Nephron progenitor cell (in vitro differentiated cells): ENCODE measurements at regions not wholly inside any gene's neighbourhood (a gene's known extent, or its start where the extent isn't known, plus 50 kb on each side); places are given as distances from the start of the nearest gene placed in this dataset.

ENCODE experiments used
- DNase-seq: peaks from one replicate; pipeline ENCODE4 v3.0.0; 2021
- H3K27ac Mint-ChIP-seq: 2 replicates; pipeline ENCODE4 v1.8.0; 2021; ENCODE audit warnings: mild to moderate bottlenecking, moderate library complexity, mixed read lengths
- H3K27me3 Mint-ChIP-seq: 2 replicates; pipeline ENCODE4 v1.8.0; 2021; ENCODE audit warnings: mild to moderate bottlenecking, low read depth, mixed read lengths; ENCODE audit not compliant: poor library complexity
- H3K36me3 Mint-ChIP-seq: 2 replicates; pipeline ENCODE4 v1.8.0; 2021; ENCODE audit warnings: low read depth, mixed read lengths
- H3K4me1 Mint-ChIP-seq: 2 replicates; pipeline ENCODE4 v1.8.0; 2021; ENCODE audit warnings: mixed read lengths
- H3K4me3 Mint-ChIP-seq: 2 replicates; pipeline ENCODE4 v1.8.0; 2021; ENCODE audit warnings: mild to moderate bottlenecking, moderate library complexity, mixed read lengths
- H3K9me3 Mint-ChIP-seq: 2 replicates; pipeline ENCODE4 v1.8.0; 2021; ENCODE audit warnings: mild to moderate bottlenecking, moderate library complexity, mixed read lengths
- CTCF ChIP-seq: fragments of 200-600 bp; sonication (generic); IDR thresholded peaks from 2 replicates; pipeline ENCODE4 v1.5.0; 2021; ENCODE audit warnings: antibody characterized with exemption

GRCh38 chr4:24112466-24112865 is 222.6 kb upstream of the PPARGC1A start:
- no peaks in the 10 kb centered on the region for H3K36me3 Mint-ChIP-seq
- H3K4me1 Mint-ChIP-seq = no peaks in the 10 kb centered on the region
- H3K4me3 Mint-ChIP-seq = no peak overlapping the region
- peaks cover 8% of the 10 kb centered on the region for H3K9me3 Mint-ChIP-seq
- H3K27me3 Mint-ChIP-seq = peaks cover 4% of the 10 kb centered on the region
- no peak for TF ChIP-seq CTCF
- no peak for DNase-seq
- no peak overlapping the region for H3K27ac Mint-ChIP-seq

GRCh38 chr4:24108567-24108966 is 218.7 kb upstream of the PPARGC1A start:
- no peak for DNase-seq
- no peak overlapping the region for H3K27ac Mint-ChIP-seq
- H3K9me3 Mint-ChIP-seq = peaks cover 7% of the 10 kb centered on the region
- H3K27me3 Mint-ChIP-seq = peaks cover 11% of the 10 kb centered on the region
- H3K36me3 Mint-ChIP-seq = no peaks in the 10 kb centered on the region
- TF ChIP-seq CTCF = no peak
- no peak overlapping the region for H3K4me3 Mint-ChIP-seq
- peaks cover 11% of the 10 kb centered on the region for H3K4me1 Mint-ChIP-seq

- H3K4me3 Mint-ChIP-seq = no peak overlapping the region
- no peaks in the 10 kb centered on the region for H3K36me3 Mint-ChIP-seq
- TF ChIP-seq CTCF = no peak
- H3K27me3 Mint-ChIP-seq = peaks cover 16% of the 10 kb centered on the region
- no peaks in the 10 kb centered on the region for H3K9me3 Mint-ChIP-seq
- no peak for DNase-seq
- H3K27ac Mint-ChIP-seq = no peak overlapping the region
- peaks cover 15% of the 10 kb centered on the region for H3K4me1 Mint-ChIP-seq
Observed at GRCh38 chr4:24105327-24106038, 215.6 kb upstream of the PPARGC1A start.

- Mint-ChIP-seq H3K9me3 (no peaks in the 10 kb centered on the region), H3K27me3 (peaks cover 12% of the 10 kb centered on the region), H3K36me3 (no peaks in the 10 kb centered on the region), H3K4me3 (no peak overlapping the region), H3K4me1 (peaks cover 15% of the 10 kb centered on the region), H3K27ac (no peak overlapping the region)
- no peak for TF ChIP-seq CTCF
- no peak for DNase-seq
Observed at GRCh38 chr4:24104158-24104565, 214.3 kb upstream of the PPARGC1A start.

GRCh38 chr4:24103434-24104157 is 213.7 kb upstream of the PPARGC1A start:
- TF ChIP-seq CTCF = no peak

More at GRCh38 chr4:24103434-24104157, 213.7 kb upstream of the PPARGC1A start:
- Mint-ChIP-seq H3K4me1 (peaks cover 15% of the 10 kb centered on the region), H3K36me3 (no peaks in the 10 kb centered on the region), H3K4me3 (no peak overlapping the region), H3K27me3 (peaks cover 12% of the 10 kb centered on the region), H3K9me3 (no peaks in the 10 kb centered on the region), H3K27ac (no peak overlapping the region)
- DNase-seq = no peak
